ENCODE measurements at regions not wholly inside any gene's neighbourhood (a gene's known extent, or its start where the extent isn't known, plus 50 kb on each side); places are given as distances from the start of the nearest gene placed in this dataset.

DNA sequence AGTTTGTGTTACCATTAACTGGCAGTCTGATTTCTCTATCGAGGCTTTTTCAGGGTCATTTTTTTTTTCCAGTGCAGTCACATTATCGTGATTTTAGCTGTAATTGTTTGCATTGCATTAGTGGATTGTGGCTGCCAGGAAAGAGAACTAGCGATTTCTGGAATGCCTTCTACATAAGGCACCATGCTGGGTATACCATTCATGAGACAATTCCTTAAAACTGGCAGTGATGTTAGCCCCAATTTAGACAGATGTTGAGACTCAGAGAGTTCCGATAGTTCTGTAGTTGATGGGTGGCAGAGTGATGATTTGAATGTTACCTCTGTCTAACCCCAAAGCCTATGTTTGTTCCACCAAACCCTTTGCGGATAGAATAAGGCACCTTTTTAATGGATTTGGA lies 175.4 kb upstream of the TENM3 start:
- TF ChIP-seq POLR2A (IDR thresholded peaks at IDR 0.05): no peak
- no peak for TF ChIP-seq CTCF (IDR thresholded peaks at IDR 0.05)

Data from vagina (tissue), 2 donors.